ENCODE measurements at regions not wholly inside any gene's neighbourhood (a gene's known extent, or its start where the extent isn't known, plus 50 kb on each side); places are given as distances from the start of the nearest gene placed in this dataset.
A peak's percentile ranks its signal among the peaks of the same experiment; 100 is the strongest.
"Not testable (repeated sequence)": the region's sequence is repeated elsewhere in the genome, so short reads cannot be mapped to it uniquely, and the experiment has no call there.

DNA sequence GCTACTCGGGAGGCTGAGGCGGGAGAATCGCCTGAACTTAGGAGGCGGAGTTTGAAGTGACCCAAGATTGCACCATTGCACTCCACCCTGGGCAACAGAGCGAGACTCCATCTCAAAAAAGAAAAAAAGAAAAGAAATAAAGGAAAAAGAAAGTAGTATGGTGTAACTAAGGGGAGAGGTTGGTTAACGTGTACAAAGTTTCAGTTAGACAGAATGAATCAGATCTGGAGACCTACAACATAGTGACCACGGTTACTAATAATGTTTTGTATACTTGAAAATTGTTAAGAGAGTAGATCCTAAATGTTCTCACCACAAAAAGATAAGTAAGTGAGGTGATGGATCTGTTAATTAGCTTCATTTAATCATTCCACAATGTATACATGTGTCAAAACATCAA lies 1208.8 kb downstream of the VRK1 start:
- Mint-ChIP-seq H3K27me3 (no peaks in the 10 kb centered on the region), H3K4me3 (no peak overlapping the region), H3K27ac (ENCODE audit: low read depth) (peak overlapping the region; percentile 67), H3K4me1 (no peaks in the 10 kb centered on the region), H3K36me3 (ENCODE audit: insufficient read depth) (no peaks in the 10 kb centered on the region), H3K9me3 (no peaks in the 10 kb centered on the region)
- ATAC-seq (replicated peaks; ENCODE audit: extremely low read depth, poor library complexity, severe bottlenecking) (no peak), DNase-seq (ENCODE audit: low spot score in 2 of 2) (no peak)

DNA sequence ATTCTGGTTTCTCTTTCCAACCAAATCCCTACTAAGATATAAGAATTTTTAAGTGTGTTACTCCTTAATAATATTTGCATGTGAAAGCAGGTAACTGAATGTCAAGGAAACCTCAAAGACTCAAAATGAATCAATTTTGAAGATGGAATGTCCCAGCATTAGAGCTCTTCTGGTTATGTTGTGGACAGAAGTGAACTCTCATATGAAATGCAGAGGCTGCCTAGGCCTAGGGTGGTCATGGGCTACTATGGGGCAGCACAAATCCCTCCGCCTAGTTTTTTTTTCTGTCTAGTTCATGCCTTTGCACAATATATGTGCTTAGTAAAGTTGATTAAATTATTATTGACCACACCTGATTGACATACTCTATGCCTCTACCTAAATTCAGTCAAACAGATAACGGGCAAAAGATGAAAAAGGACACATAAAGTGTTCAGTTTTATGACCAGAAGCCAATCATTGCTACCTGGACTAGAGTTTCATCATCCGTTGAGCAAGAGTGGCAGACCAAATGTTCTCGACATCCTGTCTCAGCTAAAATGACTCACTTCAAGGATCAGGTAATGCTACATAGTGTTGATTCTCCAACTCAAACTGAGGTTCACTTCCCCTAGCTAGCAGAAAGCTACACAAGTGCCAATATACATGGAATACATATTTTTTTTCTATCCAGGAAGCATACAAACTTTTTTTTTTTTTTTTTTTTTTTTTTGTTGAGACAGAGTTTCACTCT lies 1211.4 kb downstream of the VRK1 start:
- Mint-ChIP-seq H3K4me3 (no peak overlapping the region), H3K27ac (ENCODE audit: low read depth) (no peak overlapping the region), H3K9me3 (no peaks in the 10 kb centered on the region), H3K36me3 (ENCODE audit: insufficient read depth) (no peaks in the 10 kb centered on the region), H3K4me1 (peaks cover 5% of the 10 kb centered on the region), H3K27me3 (no peaks in the 10 kb centered on the region)
- DNase-seq (ENCODE audit: low spot score in 2 of 2) (no peak), ATAC-seq (replicated peaks; ENCODE audit: extremely low read depth, poor library complexity, severe bottlenecking) (no peak)

DNA sequence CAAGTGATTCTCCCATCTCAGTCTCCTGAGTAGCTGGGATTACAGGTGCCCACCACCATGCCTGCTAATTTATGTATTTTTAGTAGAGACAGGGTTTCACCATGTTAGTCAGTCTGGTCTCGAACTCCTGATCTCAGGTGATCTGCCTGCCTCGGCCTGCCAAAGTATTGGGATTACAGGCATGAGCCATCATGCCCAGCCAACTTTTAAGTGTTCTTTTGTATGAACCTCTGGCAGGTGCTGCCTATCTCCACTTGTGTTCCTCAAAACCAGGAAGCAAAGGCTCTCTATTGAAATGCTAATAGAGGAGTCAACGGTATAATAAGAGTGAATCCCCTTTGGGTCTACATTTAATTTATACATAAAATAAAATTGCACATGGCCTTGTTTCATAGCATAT lies 1212.0 kb downstream of the VRK1 start:
- H3K27ac Mint-ChIP-seq (ENCODE audit: low read depth); H3K36me3 Mint-ChIP-seq (ENCODE audit: insufficient read depth): not testable (repeated sequence)

DNA sequence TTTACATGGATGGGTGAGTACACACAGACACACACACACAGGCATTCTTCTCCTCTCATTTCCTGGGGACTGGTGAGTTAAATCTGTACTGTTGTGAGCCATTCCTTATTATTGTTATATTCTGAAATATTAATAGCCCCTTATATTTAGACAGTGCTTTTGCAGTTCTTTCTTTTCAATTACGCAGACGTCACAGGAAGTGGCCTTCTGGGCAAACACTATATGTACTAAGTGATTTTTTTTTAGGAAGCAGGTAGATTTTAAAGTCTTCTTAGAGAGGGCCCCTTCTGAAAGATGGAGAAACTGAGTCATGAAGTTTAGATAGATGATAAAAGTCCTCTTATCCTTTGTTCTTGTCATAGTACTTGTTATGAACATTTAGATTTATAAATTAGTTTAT lies 1213.6 kb downstream of the VRK1 start:
- Mint-ChIP-seq H3K9me3 (no peaks in the 10 kb centered on the region), H3K4me1 (peaks cover 12% of the 10 kb centered on the region), H3K36me3 (ENCODE audit: insufficient read depth) (no peaks in the 10 kb centered on the region), H3K4me3 (no peak overlapping the region), H3K27ac (ENCODE audit: low read depth) (no peak overlapping the region), H3K27me3 (no peaks in the 10 kb centered on the region)
- DNase-seq (ENCODE audit: low spot score in 2 of 2): no peak
- no peak for ATAC-seq (replicated peaks; ENCODE audit: extremely low read depth, poor library complexity, severe bottlenecking)

More for the DNA sequence above, 1212.0 kb downstream of the VRK1 start:
- H3K9me3 Mint-ChIP-seq; H3K4me1 Mint-ChIP-seq; ATAC-seq (replicated peaks; ENCODE audit: extremely low read depth, poor library complexity, severe bottlenecking); H3K27me3 Mint-ChIP-seq; H3K4me3 Mint-ChIP-seq; DNase-seq (ENCODE audit: low spot score in 2 of 2): not testable (repeated sequence)

DNA sequence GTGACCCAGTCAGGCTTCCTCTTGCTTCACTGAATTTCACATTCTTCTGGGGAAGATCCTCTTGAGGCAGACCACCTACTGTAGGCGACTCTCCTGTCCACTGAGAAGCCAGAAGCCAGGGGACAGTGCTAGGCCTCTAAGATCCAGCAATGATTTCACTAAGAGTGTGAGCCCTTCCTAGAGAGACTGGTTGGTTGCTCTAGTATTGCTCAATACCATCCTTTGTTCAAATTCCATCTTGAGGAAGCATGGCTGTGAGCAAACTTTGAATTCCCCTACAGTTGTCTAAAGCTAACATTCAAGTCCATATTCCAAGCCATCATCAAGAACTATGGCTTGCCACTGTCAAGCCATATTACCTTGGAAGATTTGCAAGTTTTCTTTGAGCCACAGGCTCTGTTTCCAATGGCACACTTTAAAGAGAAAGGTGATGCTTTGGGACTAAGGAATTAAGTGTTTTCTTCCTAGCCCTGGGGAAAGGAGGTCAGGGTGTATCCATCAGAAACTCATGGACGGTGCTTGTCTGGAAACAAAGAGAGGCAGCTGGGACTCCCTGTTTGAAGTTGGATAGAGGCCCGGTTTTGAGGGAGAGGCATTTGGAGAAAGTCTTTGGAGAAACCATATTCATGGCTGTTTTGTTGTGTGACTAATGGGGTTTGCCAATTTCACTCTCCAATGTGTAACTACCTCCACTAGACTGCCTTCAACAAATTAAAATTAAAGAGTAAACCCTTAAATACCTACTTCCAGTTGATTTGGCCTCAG lies 1217.9 kb downstream of the VRK1 start:
- H3K4me1 Mint-ChIP-seq: peaks cover 42% of the 10 kb centered on the region
- H3K36me3 Mint-ChIP-seq (ENCODE audit: insufficient read depth): no peaks in the 10 kb centered on the region
- no peaks in the 10 kb centered on the region for H3K9me3 Mint-ChIP-seq
- ATAC-seq (replicated peaks; ENCODE audit: extremely low read depth, poor library complexity, severe bottlenecking) (no peak), DNase-seq (ENCODE audit: low spot score in 2 of 2) (no peak)
- H3K4me3 Mint-ChIP-seq: no peak overlapping the region
- no peaks in the 10 kb centered on the region for H3K27me3 Mint-ChIP-seq
- H3K27ac Mint-ChIP-seq (ENCODE audit: low read depth): no peak overlapping the region

DNA sequence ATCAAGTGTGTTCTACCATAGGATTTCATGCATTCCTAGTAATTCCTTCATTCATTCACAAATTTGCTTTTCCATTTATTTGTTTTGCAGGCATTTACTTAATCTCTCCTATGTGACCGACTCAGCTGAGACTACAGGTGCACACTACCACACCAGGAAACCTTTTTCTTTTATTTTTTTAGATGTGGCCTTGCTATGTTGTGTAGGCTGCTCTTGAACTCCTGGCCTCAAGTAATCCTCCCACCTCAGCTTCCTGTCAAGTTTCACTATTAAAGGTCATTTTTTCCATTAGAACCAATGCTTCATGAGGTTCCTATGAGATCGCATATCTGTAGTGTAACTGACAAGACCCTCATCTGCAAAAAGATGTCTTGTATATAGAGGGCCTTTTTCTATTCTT lies 1218.7 kb downstream of the VRK1 start:
- no peak for ATAC-seq (replicated peaks; ENCODE audit: extremely low read depth, poor library complexity, severe bottlenecking)
- DNase-seq (ENCODE audit: low spot score in 2 of 2): no peak
- no peak overlapping the region for H3K4me3 Mint-ChIP-seq

DNA sequence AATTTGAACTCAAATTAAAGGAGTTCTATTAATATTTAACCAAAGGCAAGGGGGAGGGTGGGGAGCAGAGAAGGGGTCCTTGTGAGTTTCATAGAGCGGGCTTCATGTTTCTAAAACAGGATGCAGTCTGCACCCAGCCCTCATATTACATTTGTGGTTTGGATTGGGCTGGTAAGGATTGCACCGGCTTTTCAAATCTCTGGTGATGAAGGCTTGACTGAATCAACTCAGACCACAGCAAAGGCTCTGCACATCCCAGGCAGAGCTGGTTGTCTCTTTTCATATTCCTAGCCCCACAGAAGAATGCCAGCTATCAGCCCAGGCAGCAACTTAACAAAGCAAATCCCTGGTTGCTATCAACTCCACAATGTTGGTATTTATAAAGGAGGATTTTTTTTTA lies 1221.4 kb downstream of the VRK1 start:
- peaks cover 37% of the 10 kb centered on the region for H3K4me1 Mint-ChIP-seq
- H3K27ac Mint-ChIP-seq (ENCODE audit: low read depth): peak overlapping the region; percentile 1
- no peaks in the 10 kb centered on the region for H3K36me3 Mint-ChIP-seq (ENCODE audit: insufficient read depth)
- ATAC-seq (replicated peaks; ENCODE audit: extremely low read depth, poor library complexity, severe bottlenecking) (peak; percentile 82), DNase-seq (ENCODE audit: low spot score in 2 of 2) (peak in 1 of 2 donors; percentile 15)
- no peaks in the 10 kb centered on the region for H3K27me3 Mint-ChIP-seq
- H3K9me3 Mint-ChIP-seq: no peaks in the 10 kb centered on the region
- no peak overlapping the region for H3K4me3 Mint-ChIP-seq

More for the DNA sequence above, 1218.7 kb downstream of the VRK1 start:
- H3K27ac Mint-ChIP-seq (ENCODE audit: low read depth): no peak overlapping the region
- no peaks in the 10 kb centered on the region for H3K9me3 Mint-ChIP-seq
- H3K36me3 Mint-ChIP-seq (ENCODE audit: insufficient read depth): no peaks in the 10 kb centered on the region
- no peaks in the 10 kb centered on the region for H3K27me3 Mint-ChIP-seq
- peaks cover 42% of the 10 kb centered on the region for H3K4me1 Mint-ChIP-seq

DNA sequence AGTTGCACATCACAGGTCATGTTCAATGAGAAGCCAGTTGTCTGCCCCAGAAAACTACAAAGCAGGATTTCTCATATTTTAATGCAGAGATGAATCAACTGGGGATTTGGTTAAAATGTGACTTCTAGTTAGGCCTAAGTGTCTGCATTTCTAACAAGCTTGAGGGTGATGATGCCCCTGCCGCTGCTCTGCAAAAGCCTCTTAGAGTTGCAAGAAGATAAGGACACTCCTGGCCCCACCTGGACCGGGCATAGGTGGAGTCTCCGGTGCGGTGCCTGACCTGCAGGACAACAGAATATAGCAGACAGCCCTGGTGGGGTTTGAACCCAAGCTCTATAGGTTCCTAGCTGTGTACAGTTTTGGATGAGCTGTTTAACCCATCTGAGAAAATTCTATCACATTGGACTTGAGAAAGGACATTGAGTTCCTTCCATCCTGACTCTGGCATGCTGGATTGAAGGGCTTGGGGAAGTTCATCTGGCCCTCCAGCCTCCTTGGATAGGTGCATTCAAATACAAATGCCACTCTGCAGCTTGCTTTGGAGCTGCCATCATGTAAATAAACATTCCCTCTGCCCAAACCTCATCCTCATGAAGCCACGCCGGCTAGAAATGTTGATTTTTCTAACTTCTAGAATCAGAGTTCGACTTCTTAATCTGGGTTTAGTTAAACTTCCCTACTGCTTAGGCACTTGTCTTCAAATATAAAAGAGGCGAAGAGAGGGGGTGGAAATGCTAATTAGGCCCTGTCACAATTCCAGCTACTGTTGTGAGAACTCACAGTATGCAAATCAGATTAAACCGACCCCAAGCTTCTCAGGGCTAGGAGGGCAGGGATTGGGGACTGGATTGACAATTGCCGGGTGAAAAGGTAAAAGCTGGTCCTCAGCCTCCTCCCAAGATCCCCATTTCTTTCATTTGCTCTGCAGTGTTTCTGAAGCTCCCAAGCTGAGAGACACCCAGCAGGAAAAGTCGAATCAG lies 1225.6 kb downstream of the VRK1 start:
- ATAC-seq (replicated peaks; ENCODE audit: extremely low read depth, poor library complexity, severe bottlenecking) (no peak), DNase-seq (ENCODE audit: low spot score in 2 of 2) (no peak)
- no peak overlapping the region for H3K27ac Mint-ChIP-seq (ENCODE audit: low read depth)
- peaks cover 12% of the 10 kb centered on the region for H3K4me1 Mint-ChIP-seq
- H3K36me3 Mint-ChIP-seq (ENCODE audit: insufficient read depth): no peaks in the 10 kb centered on the region
- H3K4me3 Mint-ChIP-seq: no peak overlapping the region
- peaks cover 6% of the 10 kb centered on the region for H3K27me3 Mint-ChIP-seq
- H3K9me3 Mint-ChIP-seq: no peaks in the 10 kb centered on the region

DNA sequence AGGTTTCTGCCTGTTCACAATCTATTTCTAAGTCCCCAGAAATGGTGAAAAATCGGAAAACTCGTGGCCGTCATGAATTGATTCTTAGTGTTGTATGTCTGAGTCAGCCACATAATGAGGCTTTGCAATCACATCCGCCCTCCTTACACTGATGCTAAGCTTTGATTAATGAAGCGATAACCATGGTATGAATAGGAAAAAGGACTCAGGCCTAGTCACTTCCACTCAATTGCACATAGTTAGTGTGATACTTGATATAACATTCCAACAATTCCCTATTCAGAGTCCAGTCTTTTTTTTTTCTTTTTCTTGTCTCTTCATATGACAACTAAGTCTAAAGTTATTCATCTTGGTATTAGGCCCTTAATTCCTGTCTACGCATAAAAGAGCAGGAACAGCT lies 1231.0 kb downstream of the VRK1 start:
- Mint-ChIP-seq H3K27ac (ENCODE audit: low read depth) (no peak overlapping the region), H3K4me1 (no peaks in the 10 kb centered on the region), H3K36me3 (ENCODE audit: insufficient read depth) (peaks cover 2% of the 10 kb centered on the region), H3K9me3 (peaks cover 7% of the 10 kb centered on the region), H3K4me3 (no peak overlapping the region), H3K27me3 (peaks cover 6% of the 10 kb centered on the region)
- ATAC-seq (replicated peaks; ENCODE audit: extremely low read depth, poor library complexity, severe bottlenecking) (no peak), DNase-seq (ENCODE audit: low spot score in 2 of 2) (no peak)

DNA sequence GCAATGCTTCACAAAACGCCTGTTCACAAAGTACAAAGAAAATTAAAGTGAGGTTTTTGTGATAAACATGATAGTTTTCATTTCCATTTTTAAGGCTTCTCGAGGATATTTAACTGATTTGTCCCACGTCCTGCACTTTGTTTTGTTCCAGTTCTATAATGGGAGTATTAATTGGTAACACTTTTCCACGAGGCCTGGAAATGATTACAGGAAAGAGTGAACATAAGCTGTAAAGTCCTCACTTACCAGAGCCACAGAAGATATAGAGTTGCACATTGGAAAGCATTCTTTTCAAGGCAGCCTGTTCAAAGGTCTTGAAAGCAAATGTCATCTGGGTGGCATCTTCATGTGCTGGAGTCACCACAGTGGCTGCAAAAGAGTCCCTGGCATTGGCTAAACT lies 1236.6 kb downstream of the BCL11B start:
- no peaks in the 10 kb centered on the region for H3K36me3 Mint-ChIP-seq (ENCODE audit: insufficient read depth)

DNA sequence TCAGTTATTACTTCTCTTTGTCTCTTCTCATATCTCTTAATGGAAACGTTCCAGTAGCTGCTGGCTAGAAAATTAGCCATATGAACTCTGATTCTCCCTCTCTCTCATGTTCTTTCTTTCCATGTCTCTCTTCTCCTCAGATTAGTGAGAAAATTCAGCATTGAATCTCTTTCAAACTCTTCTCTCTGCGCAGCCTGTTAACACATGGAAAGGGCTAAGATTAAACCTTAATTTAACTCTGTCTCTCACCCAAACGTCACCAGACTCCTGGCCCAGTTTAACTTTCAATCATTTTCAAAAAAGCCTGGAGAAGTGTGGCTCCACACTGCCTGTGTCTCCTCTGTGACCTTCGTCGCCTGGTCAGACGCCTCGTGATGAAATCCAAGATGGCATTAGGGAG lies 1234.2 kb downstream of the BCL11B start:
- Mint-ChIP-seq H3K36me3 (ENCODE audit: insufficient read depth) (no peaks in the 10 kb centered on the region), H3K4me1 (no peaks in the 10 kb centered on the region), H3K27me3 (no peaks in the 10 kb centered on the region), H3K27ac (ENCODE audit: low read depth) (no peak overlapping the region), H3K4me3 (no peak overlapping the region), H3K9me3 (peaks cover 5% of the 10 kb centered on the region)
- ATAC-seq (replicated peaks; ENCODE audit: extremely low read depth, poor library complexity, severe bottlenecking) (no peak), DNase-seq (ENCODE audit: low spot score in 2 of 2) (no peak)

More for the DNA sequence above, 1236.6 kb downstream of the BCL11B start:
- H3K4me1 Mint-ChIP-seq: no peaks in the 10 kb centered on the region
- H3K9me3 Mint-ChIP-seq: peaks cover 7% of the 10 kb centered on the region
- no peaks in the 10 kb centered on the region for H3K27me3 Mint-ChIP-seq
- DNase-seq (ENCODE audit: low spot score in 2 of 2) (no peak), ATAC-seq (replicated peaks; ENCODE audit: extremely low read depth, poor library complexity, severe bottlenecking) (no peak)
- H3K4me3 Mint-ChIP-seq: no peak overlapping the region
- H3K27ac Mint-ChIP-seq (ENCODE audit: low read depth): no peak overlapping the region

DNA sequence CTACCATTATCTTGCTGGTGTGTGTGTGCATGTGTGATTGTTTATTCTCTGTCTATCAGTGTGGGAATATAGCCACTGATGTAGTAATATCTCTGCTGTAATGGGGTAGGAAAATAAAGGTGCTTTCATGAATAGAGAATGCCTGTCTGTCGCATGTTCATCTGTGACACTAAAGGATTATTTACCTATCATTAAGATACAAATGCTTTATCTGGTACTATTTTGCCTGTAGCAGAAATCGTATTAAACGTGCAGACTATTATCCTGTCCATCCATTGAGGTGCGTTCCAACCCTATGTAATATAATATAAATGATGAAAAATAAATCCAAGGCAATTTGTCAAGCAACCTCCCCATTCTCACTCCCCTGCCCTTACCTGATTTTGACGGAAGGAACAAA lies 1215.1 kb downstream of the BCL11B start:
- no peak for DNase-seq (ENCODE audit: low spot score in 2 of 2)
- H3K27me3 Mint-ChIP-seq: no peaks in the 10 kb centered on the region
- H3K4me3 Mint-ChIP-seq: no peak overlapping the region
- no peaks in the 10 kb centered on the region for H3K9me3 Mint-ChIP-seq
- no peaks in the 10 kb centered on the region for H3K4me1 Mint-ChIP-seq
- ATAC-seq (replicated peaks; ENCODE audit: extremely low read depth, poor library complexity, severe bottlenecking): no peak
- H3K36me3 Mint-ChIP-seq (ENCODE audit: insufficient read depth): peaks cover 2% of the 10 kb centered on the region
- no peak overlapping the region for H3K27ac Mint-ChIP-seq (ENCODE audit: low read depth)

All from central memory CD8-positive, alpha-beta T cell (primary cell).